Tibial artery (tissue), 4 donors: ENCODE measurements at regions not wholly inside any gene's neighbourhood (a gene's known extent, or its start where the extent isn't known, plus 50 kb on each side); places are given as distances from the start of the nearest gene placed in this dataset.

Experiments used
- DNase-seq, 2 donors: peaks; one replicate each; pipeline ENCODE4 v3.0.0-alpha.2; 2019
- H3K27ac ChIP-seq, 2 donors: fragments of 200-600 bp; sonication (generic) in 1 of 2; 1 replicate in 1 of 2; 2 replicates in 1 of 2; pipeline ENCODE4 v1.5.1; 2018 to 2019; ENCODE audit warnings: mild to moderate bottlenecking in 1 of 2
- H3K27me3 ChIP-seq, 2 donors: fragments of 200-600 bp; sonication (generic) in 1 of 2; one replicate each; pipeline versions ENCODE4 v1.5.1 to v1.6.0; 2016 to 2019
- H3K36me3 ChIP-seq, 3 donors: fragments of 200-600 bp; sonication (generic) in 2 of 3; one replicate each; pipeline ENCODE4 v1.5.1; 2016 to 2019; ENCODE audit warnings: mild to moderate bottlenecking in 2 of 3
- H3K4me1 ChIP-seq, 4 donors: fragments of 200-600 bp; sonication (generic) in 2 of 4; 1 replicate in 3 of 4; 2 replicates in 1 of 4; pipeline ENCODE4 v1.5.1; 2016 to 2019
- H3K4me3 ChIP-seq, 2 donors: fragments of 200-600 bp; sonication (generic) in 1 of 2; 1 replicate in 1 of 2; 2 replicates in 1 of 2; pipeline ENCODE4 v1.5.1; 2018 to 2019; ENCODE audit warnings: mild to moderate bottlenecking in 2 of 2
- H3K9me3 ChIP-seq, 3 donors: fragments of 200-600 bp; sonication (generic) in 1 of 3; one replicate each; pipeline ENCODE4 v1.5.1; 2016 to 2019
- CTCF ChIP-seq, 2 experiments: fragments of 200-600 bp in 1 of 2; fragments of 450-650 bp in 1 of 2; IDR thresholded peaks; one replicate each; pipeline ENCODE4 v1.5.1; 2017 to 2019; ENCODE audit warnings: antibody characterized with exemption in 2 of 2, mild to moderate bottlenecking in 1 of 2, moderate library complexity in 1 of 2
- intact Hi-C: fragments of 100-400 bp; cut with DNase I; formaldehyde crosslinking; loops from one replicate; pipeline ENCODE4 v1.15.0; 2023; ENCODE audit warnings: low total_unique reads

- no peak for DNase-seq
- intact Hi-C loops: no loop called here
- H3K27me3 ChIP-seq: no peaks in the 10 kb centered on the region
- H3K4me3 ChIP-seq: no peak overlapping the region
- H3K27ac ChIP-seq: no peak overlapping the region
- H3K4me1 ChIP-seq: no peaks in the 10 kb centered on the region
- no peaks in the 10 kb centered on the region for H3K36me3 ChIP-seq
- no peaks in the 10 kb centered on the region for H3K9me3 ChIP-seq
- no peak for TF ChIP-seq CTCF (IDR thresholded peaks at IDR 0.05)
Observed at GRCh38 chr13:85284349-85284748, 514.9 kb downstream of the SLITRK6 start.

- H3K4me3 ChIP-seq: no peak overlapping the region
- H3K36me3 ChIP-seq: no peaks in the 10 kb centered on the region
- H3K27ac ChIP-seq: no peak overlapping the region
- TF ChIP-seq CTCF (IDR thresholded peaks at IDR 0.05): no peak
- no peaks in the 10 kb centered on the region for H3K9me3 ChIP-seq
- intact Hi-C loops: no loop called here
- DNase-seq: no peak
- no peaks in the 10 kb centered on the region for H3K27me3 ChIP-seq
- no peaks in the 10 kb centered on the region for H3K4me1 ChIP-seq
Observed at GRCh38 chr13:85283408-85283807, 515.8 kb downstream of the SLITRK6 start.

- no peaks in the 10 kb centered on the region for H3K4me1 ChIP-seq
- H3K27me3 ChIP-seq: no peaks in the 10 kb centered on the region
- intact Hi-C loops: no loop called here
- no peak overlapping the region for H3K27ac ChIP-seq
- no peaks in the 10 kb centered on the region for H3K36me3 ChIP-seq
- H3K4me3 ChIP-seq: no peak overlapping the region
- no peak for DNase-seq
- TF ChIP-seq CTCF (IDR thresholded peaks at IDR 0.05): no peak
- H3K9me3 ChIP-seq: no peaks in the 10 kb centered on the region
Observed at GRCh38 chr13:85282876-85283275, 516.3 kb downstream of the SLITRK6 start.

GRCh38 chr13:85278851-85279250 is 520.4 kb downstream of the SLITRK6 start:
- H3K36me3 ChIP-seq: no peaks in the 10 kb centered on the region
- H3K4me1 ChIP-seq: no peaks in the 10 kb centered on the region
- H3K9me3 ChIP-seq: no peaks in the 10 kb centered on the region
- no peaks in the 10 kb centered on the region for H3K27me3 ChIP-seq
- TF ChIP-seq CTCF (IDR thresholded peaks at IDR 0.05): no peak
- no peak overlapping the region for H3K27ac ChIP-seq
- no peak for DNase-seq
- H3K4me3 ChIP-seq: no peak overlapping the region
- intact Hi-C loops: no loop called here

- Histone ChIP-seq H3K9me3 (no peaks in the 10 kb centered on the region), H3K4me1 (no peaks in the 10 kb centered on the region), H3K36me3 (no peaks in the 10 kb centered on the region), H3K27me3 (no peaks in the 10 kb centered on the region), H3K27ac (no peak overlapping the region), H3K4me3 (no peak overlapping the region)
- intact Hi-C loops: no loop called here
- TF ChIP-seq CTCF (IDR thresholded peaks at IDR 0.05): no peak
- no peak for DNase-seq
Observed at GRCh38 chr13:85277748-85278147, 521.5 kb downstream of the SLITRK6 start.

GRCh38 chr13:85266771-85267170 is 532.4 kb downstream of the SLITRK6 start:
- H3K36me3 ChIP-seq: no peaks in the 10 kb centered on the region
- no peaks in the 10 kb centered on the region for H3K27me3 ChIP-seq
- intact Hi-C loops: no loop called here
- no peaks in the 10 kb centered on the region for H3K4me1 ChIP-seq
- no peak for DNase-seq
- no peak overlapping the region for H3K4me3 ChIP-seq
- TF ChIP-seq CTCF (IDR thresholded peaks at IDR 0.05): no peak
- no peaks in the 10 kb centered on the region for H3K9me3 ChIP-seq
- no peak overlapping the region for H3K27ac ChIP-seq
